GM21447 (cell line): ENCODE measurements at regions not wholly inside any gene's neighbourhood (a gene's known extent, or its start where the extent isn't known, plus 50 kb on each side); places are given as distances from the start of the nearest gene placed in this dataset.
"Not testable (repeated sequence)": the region's sequence is repeated elsewhere in the genome, so short reads cannot be mapped to it uniquely, and the experiment has no call there.

ENCODE experiments used
- ATAC-seq: cut with Tn5 transposase; IDR thresholded peaks from one replicate; pipeline ENCODE4 v1.9.1; 2021; ENCODE audit not compliant: unreplicated experiment

DNA sequence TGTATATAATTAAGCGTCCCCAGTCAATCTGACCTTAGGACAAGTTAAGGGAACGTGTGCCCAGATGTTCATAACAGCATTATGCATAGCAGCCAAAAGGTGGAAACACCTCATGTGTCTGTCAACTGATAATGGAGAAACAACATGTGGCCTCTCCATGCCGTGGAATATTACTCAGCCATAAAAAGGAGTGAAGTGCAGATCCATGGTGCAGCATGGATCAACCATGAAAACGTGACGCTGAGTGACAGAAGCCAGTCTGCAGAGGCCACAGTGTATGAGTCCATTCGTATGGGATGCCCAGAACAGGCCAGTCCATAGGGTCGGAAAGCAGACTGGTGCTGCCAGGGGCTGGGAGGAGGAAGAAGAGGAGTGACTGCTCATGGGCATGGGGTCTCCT lies 161.0 kb upstream of the CIBAR2 start:
- no peak for ATAC-seq

DNA sequence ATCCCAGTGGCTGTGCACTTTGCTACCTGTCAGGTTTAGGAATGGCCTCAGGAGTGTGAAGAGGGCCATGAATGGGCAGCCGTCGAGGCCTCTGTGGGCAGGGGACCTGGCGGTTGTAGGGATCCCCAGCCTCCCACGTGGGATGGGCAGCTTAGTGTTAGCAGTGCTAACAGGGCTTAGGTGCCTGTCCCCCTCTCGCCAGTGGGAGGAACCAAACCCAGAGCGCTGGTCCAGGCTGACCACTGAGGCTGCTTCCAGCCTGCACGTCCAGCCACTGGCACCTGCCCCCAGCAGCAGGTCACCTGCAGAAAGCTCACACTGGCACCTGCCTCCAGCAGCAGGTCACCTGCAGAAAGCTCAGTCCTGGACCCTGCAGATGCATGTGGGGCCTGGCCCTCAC lies 162.2 kb upstream of the CIBAR2 start:
- no peak for ATAC-seq

DNA sequence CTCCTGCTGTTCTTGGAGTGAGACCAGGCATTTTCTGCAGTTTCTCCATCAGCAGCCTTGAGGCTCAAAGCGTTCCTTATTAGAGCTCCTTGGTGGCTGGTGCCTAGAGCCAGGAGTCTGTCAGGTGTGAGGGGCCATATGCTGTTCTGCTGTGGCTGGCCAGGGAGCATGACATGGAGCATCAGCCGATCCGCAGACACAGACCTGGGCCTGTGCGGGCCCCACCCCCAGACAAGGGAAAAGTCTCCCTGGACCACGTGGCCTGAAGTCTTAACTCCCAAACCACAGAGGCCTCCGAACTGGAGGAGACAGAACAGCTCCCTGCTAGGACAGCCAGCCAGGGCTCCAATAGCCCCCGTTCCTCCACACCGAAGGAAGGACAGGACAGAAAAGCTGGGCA lies 162.7 kb upstream of the CIBAR2 start:
- no peak for ATAC-seq

DNA sequence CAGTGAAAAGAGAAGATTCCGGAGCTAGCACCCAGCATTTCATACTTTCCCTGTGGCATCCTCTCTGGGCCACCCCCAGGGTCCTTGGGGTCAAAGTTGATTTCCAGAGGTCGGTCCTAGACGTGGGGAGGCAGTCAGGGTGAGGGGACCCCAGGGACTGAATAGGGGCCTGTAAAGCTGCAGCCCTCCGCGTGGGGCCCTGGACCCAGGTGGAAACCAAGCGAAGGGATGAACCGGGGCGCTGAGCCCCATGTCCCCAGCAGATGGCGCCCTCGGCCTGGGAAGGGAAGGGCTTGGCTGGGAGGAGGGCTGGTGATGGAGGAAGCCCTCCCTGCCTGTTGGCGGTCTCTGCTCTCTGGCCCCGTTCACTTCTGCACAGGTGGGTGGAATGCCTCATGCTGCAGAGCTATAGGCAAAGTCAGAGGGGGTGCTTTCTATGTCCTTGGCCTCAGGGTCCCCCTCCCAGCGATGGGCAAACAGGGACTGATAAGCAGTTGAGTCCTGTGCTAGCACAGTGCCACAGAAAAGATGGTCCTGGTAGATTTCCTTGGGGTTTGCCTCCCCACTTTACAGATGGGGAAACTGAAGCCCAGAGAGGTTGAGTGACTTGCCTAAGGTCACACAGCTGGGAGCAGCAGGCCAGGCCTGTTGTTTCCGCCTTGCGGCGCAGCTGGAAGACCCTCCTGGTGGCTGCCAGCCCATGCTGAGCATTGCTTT lies 163.4 kb upstream of the CIBAR2 start:
- ATAC-seq: no peak

DNA sequence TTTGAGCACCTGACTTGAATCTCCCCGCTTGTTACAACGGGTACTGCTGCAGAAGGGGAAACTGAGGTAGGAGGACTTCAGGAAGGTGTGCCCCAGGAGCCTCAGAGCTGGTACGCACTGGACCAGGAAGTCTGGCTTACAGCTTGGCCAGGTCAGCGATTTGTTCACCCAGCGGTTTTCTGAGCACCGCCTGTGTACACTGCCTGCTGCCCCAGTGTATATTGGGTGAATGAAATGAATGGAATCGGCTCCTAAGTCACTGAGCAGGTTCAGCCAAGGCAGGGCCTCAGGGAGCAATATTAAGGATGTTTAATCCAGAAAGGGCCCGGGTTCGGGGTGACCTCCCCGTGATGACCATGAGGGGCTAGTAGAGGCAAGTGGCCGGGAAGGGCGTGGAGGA lies 164.0 kb upstream of the CIBAR2 start:
- no peak for ATAC-seq

DNA sequence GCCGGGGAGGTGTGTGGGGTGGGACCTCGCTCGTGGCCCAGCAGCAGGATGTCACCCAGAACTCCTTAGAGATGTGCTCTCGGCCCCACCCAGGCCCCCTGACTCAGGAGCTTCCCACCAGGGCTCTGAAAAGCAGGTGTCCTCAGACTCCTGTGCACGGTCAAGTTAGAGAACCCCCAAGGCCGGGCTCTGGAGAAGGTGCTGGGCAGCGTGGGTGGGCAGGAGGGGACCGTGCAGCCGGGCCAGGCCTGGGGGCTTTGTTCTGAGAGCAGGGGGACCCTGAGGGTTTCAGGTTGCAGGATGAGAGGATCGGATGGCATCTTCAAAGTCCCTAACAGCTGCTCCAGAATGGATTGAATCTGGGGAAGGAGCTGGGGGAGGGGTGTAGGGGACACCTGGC lies 164.4 kb upstream of the CIBAR2 start:
- ATAC-seq: no peak

DNA sequence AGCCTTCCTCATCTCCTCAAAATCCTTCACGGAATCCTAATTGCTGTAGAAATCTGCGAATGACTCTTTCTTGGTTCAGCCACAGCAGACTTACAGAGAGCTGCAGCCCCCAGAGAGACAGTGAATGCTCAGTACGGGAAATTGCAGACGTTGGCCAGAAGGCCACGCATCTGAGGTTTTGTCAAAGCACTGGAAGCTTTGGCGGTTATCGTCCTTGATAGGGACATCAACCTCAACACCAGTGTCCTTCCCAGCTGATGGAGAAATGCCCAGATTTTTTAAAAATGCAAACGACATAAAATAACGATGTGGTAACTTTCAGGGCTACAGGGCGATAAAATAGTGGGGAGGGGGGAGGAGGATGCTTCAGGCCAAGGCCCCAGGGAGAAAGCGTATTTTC lies 166.6 kb upstream of the CIBAR2 start:
- ATAC-seq: no peak

DNA sequence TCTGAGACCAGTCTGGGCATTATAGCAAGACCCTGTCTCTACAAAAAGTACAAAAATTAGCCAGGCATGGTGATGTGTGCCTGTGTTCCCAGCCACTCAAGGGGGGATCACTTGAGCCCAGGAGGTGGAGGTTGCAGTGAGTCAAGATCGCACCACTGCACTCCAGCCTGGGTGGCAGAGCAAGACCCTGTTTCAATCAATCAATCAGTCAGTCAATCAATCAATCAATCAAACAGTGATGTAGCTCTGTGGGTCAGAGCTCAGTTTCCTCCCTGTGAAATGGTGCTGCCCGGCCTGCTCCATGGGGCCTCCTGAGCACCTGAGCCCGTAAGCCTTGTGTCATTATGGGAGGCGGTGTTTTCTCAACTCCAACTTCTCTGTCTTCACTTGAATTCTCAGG lies 167.1 kb upstream of the CIBAR2 start:
- ATAC-seq: no peak

DNA sequence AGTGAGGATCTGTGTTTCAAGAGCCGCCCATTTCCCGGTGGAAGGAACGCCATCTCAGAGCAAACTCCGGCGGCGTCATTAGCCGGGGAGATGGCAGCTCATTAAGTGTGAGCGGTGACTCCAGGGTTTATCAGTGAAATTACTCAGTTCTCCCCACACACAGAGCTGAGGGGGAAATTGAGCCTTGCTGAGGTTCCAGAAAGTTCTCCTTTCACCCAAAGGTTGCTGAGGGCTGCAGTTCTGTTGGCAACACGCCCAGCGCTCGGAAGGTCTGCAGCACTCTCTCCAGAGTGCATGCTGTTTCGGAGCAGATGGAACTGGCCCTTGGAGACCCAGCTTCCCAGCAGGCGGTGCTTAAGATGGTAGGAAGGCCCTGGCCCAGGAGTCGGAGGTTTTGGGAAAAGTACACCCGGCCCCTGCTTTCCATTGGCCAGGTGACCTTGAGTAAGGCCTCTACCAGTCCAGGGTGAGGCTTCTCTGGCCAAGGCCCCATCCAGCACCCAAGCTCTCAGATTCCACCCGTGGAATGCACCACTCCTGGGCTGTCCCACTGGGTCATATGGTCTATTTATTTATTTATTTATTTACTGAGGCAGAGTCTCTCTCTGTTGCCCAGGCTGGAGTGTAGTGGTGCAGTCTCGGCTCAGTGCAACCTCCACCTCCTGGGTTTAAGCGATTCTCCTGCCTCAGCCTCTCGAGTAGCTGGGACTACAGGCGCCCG lies 167.7 kb upstream of the CIBAR2 start:
- no peak for ATAC-seq

DNA sequence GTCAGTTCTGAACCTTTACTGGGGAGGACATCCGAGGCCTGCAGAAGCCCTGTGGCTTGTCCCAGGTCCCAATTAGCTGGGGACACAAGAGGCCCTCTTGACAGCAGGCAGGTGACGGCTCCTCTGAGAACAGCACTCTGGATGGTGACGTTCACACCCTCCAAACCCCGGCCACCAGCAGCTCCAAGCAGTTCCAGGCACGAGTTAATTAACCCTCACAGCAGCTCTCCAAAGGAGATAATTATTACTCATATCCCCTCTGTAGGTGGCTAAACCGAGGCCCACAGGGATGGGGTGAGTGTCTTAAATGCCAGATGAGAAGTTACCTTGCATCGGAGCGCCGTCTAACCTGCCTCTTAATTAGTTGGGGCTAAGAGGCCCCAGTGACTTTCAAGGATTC lies 168.9 kb upstream of the CIBAR2 start:
- ATAC-seq: no peak

DNA sequence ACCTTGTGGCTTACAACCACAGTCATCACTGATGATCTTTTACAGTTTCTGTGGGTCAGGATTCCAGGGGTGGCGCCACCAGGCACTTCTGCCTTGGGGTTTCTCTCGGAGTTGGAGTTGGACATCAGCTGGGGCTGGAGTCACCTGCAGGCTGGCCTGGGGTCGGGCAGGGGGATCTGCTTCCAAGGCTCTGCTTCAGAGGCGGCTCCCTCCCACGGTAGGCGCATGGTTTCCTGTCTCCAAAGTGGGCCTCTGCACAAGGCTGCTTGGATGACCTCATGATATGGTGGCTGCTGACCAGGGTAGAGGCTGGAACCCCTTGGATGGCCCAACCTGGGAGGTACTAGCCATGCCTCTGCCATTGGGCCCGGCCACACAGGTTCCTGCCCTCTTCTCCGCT lies 170.6 kb upstream of the CIBAR2 start:
- no peak for ATAC-seq

DNA sequence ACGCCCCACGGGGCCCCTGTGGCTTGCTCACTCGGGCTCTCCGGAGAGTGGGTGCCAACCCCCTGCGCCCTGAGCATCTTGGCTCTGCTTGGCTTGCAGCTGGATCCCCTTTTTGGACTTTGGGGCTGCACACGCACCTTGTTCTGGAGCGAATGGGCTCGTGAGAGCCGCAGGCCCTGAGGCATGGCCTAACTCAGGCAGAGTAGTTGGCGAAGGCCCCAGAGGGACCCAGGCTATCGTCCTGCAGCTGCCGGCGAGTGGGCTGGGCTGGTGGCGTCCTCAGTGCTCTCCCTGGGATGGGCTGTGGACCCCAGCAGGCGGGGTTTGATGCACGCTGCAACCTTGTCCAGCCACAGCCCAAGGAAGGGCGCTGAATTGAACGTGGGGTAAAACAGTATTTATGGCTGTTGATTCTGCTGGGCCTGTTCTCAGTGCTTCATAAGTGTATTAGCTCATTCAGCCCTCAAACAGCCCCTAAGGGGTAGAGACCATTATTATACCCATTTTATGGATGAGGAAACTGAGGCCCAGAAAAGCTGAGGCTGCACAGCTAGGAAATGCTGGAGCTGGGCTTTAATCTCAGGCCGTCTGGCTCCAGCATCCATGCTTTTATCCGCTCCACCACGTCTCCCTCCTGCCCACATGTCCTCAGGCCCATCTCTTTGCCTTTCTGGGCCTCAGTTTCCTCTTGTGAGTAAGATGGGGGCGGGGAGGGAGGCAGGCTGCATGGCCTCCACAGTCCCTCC lies 171.2 kb upstream of the CIBAR2 start:
- ATAC-seq: no peak

DNA sequence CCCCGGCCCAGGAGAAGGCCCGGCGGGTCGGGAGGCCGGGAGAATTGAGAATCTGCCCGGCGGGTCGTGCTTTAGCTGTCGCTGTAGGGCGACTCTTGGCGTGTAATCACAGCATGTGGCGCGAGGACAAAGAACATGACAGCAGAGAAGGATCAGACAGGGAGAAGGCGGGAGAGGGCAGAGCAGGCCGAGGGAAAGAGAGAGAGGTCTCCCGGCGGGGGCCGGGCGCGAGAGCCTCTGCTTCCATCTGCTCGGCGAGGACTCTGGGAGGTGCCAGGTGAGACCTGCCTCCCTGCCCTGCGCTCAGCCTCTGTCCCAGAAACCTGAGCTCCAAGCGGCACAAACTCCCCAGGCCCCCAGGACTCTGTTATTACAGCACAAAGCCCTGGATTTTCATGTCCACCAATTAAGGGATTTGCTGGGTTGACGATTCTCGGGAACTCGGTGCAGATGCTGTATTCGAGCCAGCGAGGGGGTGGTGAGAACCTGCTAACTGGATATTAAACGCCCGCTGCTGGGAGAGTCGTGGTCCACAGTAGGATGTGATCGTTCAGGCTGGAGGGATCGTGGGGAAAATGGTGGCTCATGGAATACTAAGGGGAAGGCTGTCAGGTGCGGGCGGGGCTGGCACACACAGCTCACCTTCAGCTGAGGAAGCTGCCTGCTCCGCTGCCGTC lies 172.0 kb upstream of the CIBAR2 start:
- ATAC-seq: no peak

DNA sequence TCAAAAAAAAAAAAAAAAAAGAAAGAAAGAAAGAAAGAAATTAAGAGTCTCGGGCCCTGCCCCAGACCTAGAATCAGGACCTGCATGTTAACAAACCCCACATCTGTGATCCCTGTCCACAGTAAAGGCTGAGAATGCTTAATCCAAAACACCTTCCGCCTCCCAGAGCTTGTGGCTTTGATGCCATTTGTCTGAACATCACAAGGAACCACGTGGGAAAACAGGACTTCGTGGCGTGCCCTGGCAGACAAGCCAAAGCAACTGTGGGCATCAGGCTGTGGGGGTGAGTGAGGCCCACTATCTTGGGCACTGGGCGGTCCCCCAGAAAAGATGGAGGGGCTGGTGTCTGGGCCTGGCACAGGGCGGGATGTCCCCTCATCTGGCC lies 173.4 kb upstream of the CIBAR2 start:
- ATAC-seq: no peak

DNA sequence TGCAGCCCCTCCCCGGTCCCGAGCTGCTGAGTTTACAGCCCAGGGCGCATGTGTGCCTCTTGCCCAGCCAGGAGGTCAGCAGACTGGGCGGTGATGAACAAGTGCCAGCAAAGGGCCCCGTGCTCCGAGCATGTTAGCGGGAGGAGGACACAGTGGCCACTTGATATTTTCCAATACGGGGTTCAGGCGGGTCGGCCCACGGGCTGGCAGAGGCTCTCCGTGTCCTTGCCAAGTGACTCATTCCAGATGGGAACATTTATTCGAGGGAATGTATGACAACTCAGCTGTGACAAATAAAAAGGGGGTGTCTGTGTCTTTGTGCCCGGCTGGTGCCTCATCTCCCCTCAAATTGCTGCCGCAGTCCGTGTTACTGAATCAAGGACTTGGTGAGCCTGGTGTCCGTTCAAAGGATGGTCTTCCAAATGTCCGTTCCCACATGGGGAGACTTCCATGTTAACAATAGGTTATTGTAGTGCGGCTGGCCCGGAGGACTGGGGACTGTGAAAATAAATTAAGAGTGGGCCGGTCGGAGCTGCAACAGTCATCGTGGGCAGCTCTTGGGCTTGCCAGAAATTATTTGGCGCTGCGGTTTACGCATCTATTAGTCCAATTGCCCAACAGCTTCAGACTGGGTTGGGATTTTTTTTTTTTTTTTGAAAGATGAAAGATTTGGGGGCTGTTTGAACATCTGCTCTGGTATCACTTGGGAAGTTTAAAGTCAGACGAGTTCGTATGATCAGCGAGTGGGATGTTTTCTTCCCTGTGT lies 174.0 kb upstream of the CIBAR2 start:
- no peak for ATAC-seq

DNA sequence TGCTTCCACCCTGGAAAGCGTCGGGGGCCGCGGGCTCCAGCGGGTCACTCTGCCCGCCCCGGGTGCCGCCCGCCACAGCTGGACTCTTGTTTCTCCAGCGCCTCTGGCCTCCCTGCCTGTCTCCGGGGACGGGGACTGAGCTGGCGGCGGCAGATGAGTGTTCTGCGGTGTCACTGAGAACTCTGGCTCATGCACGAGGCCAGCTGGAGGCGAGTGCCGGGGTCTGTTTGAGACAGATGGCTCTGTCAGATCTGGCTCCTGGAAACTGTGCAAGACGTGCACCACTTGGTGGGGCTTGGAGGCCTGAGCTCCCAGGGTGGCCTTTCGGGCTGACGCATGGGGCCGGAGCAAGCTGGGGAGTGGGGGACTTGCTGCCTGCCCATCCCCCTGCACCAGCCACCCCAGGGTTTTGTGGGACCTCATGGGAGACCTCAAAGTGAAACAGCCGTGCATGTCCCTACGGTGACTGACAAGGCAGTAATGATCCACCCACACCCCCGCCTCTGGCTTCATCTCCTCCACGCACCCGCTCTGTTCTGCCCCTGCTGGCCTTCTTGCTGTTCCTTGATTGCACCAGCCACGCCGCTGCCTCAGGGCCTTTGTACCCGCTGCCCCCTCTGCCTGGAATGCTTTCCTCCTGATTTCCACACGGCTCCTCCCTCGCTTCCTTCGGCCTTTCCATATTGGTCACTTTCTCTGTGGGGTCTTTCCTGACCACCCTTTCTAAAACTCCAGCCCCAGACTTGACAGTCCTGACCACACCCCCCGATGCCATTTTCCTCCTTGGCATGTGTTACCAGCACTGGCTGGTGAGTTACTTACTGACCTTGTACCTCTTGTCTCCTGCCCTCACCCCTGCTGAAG lies 174.9 kb upstream of the CIBAR2 start:
- no peak for ATAC-seq

DNA sequence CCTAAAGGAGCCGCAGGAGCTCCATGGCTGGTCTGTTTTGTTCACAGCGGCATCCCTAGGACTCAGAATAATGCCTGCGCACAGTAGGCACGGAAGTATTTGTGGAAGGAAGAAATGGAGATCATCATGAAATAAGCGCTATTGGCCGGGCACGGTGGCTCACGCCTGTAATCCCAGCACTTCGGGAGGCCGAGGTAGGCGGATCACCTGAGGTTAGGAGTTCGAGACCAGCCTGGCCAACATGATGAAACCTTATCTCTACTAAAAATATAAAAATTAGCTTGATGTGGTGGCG lies 175.5 kb upstream of the CIBAR2 start:
- ATAC-seq: not testable (repeated sequence)

DNA sequence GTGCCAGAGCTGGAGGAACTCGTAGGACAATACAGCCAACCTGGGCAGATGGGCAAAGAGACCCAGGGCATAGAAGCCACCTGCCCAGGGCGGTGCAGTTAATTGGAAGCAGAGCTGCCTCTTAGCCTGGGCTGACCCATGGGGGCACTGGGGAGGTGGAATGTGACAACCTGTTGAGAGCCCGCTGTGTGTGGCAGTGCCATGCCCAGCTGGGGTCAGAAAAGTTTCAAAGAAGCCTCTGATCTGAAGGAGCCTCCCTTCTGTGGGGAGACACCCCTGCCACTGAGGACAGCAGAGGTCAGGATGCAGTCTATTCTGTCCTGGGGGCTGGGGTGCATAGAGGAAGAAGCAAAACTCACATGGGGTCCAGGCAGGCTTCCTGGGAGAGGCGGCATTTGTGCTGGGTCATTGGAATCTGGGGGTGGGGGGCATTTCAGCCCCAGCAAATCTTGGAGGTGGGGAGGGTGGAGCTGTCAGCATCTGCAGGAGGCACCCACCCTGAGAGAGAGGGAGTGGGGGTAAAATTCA lies 176.1 kb upstream of the CIBAR2 start:
- ATAC-seq: no peak

DNA sequence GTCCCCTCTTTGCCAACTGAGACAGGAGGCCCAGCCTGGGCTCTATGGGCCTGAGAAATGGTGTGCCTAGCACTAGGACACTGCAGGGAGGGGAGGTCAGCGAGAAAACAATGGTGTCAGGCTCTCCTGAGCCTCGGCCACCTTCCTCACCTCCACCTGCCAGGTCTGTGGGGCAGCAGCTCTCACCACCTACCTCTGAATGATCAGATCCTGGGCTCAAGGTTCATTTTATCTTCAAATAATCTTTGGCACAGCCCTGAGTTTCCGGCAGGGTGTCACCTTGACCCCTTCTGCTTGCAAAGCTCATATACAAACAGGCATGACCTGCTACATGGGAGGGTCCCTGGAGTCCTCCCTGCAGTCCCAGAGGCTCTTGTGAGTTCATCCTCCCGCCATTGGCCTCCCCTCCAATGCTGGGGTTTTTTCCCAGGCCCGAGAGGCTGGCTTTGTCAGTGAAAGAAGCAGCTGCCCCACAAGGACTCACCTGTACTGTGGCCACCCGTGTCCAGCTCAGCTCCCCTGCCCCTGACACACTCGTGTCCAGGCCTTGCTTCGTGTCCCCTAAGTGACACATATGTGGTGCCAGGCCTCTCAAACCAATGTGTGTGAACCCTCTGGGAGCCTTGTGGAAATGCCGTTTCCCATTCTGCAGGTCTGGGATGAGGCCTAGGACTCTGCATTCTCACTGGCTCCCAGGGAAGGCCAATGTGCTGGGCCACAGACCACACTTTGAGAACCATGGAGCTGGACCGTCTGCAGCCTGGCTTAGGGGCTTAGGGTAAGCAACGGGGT lies 176.8 kb upstream of the CIBAR2 start:
- ATAC-seq: no peak
